ENCODE measurements at regions not wholly inside any gene's neighbourhood (a gene's known extent, or its start where the extent isn't known, plus 50 kb on each side); places are given as distances from the start of the nearest gene placed in this dataset.

GRCh38 chr1:95542936-95543335 is 308.9 kb downstream of the RWDD3 start:
- H3K36me3 ChIP-seq (ENCODE audit: low read depth): no peaks in the 10 kb centered on the region
- ATAC-seq (no peak), DNase-seq (no peak)
- no peaks in the 10 kb centered on the region for H3K4me1 ChIP-seq (ENCODE audit: low read depth)
- no peak for TF ChIP-seq CTCF (IDR thresholded peaks at IDR 0.05)
- intact Hi-C loops (cut with DNase I, micrococcal nuclease): no loop called here
- H3K4me3 ChIP-seq: no peak overlapping the region
- no peaks in the 10 kb centered on the region for H3K9me3 ChIP-seq

- DNase-seq (no peak), ATAC-seq (no peak)
- no peak for TF ChIP-seq CTCF (IDR thresholded peaks at IDR 0.05)
- Histone ChIP-seq H3K4me1 (ENCODE audit: low read depth) (no peaks in the 10 kb centered on the region), H3K4me3 (no peak overlapping the region), H3K9me3 (no peaks in the 10 kb centered on the region), H3K36me3 (ENCODE audit: low read depth) (no peaks in the 10 kb centered on the region)
- intact Hi-C loops (cut with DNase I, micrococcal nuclease): no loop called here
Observed at GRCh38 chr1:95547005-95547404, 313.0 kb downstream of the RWDD3 start.

GRCh38 chr1:95548211-95548610 is 314.2 kb downstream of the RWDD3 start:
- H3K4me3 ChIP-seq: no peak overlapping the region
- no peak for DNase-seq
- no peak for ATAC-seq
- TF ChIP-seq CTCF (IDR thresholded peaks at IDR 0.05): no peak
- intact Hi-C loops (cut with DNase I, micrococcal nuclease): no loop called here
- no peaks in the 10 kb centered on the region for H3K36me3 ChIP-seq (ENCODE audit: low read depth)
- H3K9me3 ChIP-seq: no peaks in the 10 kb centered on the region
- H3K4me1 ChIP-seq (ENCODE audit: low read depth): no peaks in the 10 kb centered on the region

GRCh38 chr1:95551201-95551600 is 317.2 kb downstream of the RWDD3 start:
- TF ChIP-seq CTCF (IDR thresholded peaks at IDR 0.05): no peak
- Histone ChIP-seq H3K9me3 (no peaks in the 10 kb centered on the region), H3K4me3 (no peak overlapping the region), H3K36me3 (ENCODE audit: low read depth) (no peaks in the 10 kb centered on the region), H3K4me1 (ENCODE audit: low read depth) (no peaks in the 10 kb centered on the region)
- ATAC-seq: no peak
- intact Hi-C loops (cut with DNase I, micrococcal nuclease): no loop called here
- DNase-seq: no peak

- Histone ChIP-seq H3K4me1 (ENCODE audit: low read depth) (no peaks in the 10 kb centered on the region), H3K36me3 (ENCODE audit: low read depth) (no peaks in the 10 kb centered on the region), H3K4me3 (no peak overlapping the region), H3K9me3 (peaks cover 10% of the 10 kb centered on the region)
- intact Hi-C loops (cut with DNase I, micrococcal nuclease): no loop called here
- no peak for TF ChIP-seq CTCF (IDR thresholded peaks at IDR 0.05)
- ATAC-seq: no peak
- no peak for DNase-seq
Observed at GRCh38 chr1:95553595-95553994, 319.6 kb downstream of the RWDD3 start.

- ATAC-seq (no peak), DNase-seq (no peak)
- Histone ChIP-seq H3K4me1 (ENCODE audit: low read depth) (no peaks in the 10 kb centered on the region), H3K4me3 (no peak overlapping the region), H3K36me3 (ENCODE audit: low read depth) (no peaks in the 10 kb centered on the region), H3K9me3 (peaks cover 12% of the 10 kb centered on the region)
- intact Hi-C loops (cut with DNase I, micrococcal nuclease): no loop called here
- no peak for TF ChIP-seq CTCF (IDR thresholded peaks at IDR 0.05)
Observed at GRCh38 chr1:95554408-95554807, 320.4 kb downstream of the RWDD3 start.

All from mucosa of descending colon (tissue), 3 donors.